HG03520 (cell line): ENCODE measurements at regions not wholly inside any gene's neighbourhood (a gene's known extent, or its start where the extent isn't known, plus 50 kb on each side); places are given as distances from the start of the nearest gene placed in this dataset.
"Not testable (repeated sequence)": the region's sequence is repeated elsewhere in the genome, so short reads cannot be mapped to it uniquely, and the experiment has no call there.

Experiments
- ATAC-seq: cut with Tn5 transposase; IDR thresholded peaks from one replicate; pipeline ENCODE4 v1.9.1; 2021; ENCODE audit warnings: mild to moderate bottlenecking, moderate library complexity; ENCODE audit not compliant: unreplicated experiment

DNA sequence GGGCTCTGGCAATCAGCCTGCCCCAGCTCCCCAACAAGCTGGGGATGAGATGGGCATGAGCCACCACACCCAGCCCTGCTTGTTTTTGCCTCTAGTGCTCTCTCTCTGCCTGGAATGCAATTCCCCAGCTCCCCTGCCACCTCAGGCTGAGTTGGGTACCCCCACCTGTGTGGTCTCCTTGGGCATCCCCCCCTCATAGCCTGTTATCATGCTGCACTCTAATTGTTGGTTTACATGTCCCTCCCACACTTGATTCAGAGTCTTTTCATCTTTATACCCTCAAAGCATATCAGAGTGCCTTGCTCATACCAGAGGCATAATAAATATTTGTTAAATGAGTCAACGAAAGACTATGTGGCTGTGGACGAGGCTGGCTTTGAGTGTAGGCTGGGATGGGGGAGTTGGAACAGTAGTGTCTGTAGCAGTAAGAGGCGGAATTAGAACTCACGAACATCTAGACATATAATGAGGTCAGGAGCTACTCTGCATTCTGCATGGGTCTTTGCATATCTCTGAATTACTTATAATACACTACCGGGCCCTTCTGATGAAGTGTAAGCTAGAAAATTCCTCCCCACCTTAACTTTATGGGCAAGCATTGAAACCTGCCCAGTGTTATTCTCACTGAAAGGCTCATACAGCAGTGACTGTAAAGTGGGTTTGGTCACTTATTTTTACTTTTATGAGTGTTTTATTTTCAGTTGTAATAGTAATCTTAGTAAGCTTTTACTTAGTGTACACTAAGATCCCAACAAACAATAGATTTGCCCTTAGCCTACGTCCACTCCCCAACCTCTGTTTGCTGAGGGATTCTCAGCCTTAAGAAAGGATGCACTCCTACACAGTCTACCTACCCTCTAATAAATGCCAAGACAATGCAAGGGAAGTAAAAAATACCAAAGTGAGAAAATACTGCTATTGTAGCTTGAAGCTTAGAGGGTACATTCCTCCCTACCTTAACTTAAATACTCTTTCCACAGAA is 58.7 kb downstream of the EDN1 start:
- no peak for ATAC-seq

DNA sequence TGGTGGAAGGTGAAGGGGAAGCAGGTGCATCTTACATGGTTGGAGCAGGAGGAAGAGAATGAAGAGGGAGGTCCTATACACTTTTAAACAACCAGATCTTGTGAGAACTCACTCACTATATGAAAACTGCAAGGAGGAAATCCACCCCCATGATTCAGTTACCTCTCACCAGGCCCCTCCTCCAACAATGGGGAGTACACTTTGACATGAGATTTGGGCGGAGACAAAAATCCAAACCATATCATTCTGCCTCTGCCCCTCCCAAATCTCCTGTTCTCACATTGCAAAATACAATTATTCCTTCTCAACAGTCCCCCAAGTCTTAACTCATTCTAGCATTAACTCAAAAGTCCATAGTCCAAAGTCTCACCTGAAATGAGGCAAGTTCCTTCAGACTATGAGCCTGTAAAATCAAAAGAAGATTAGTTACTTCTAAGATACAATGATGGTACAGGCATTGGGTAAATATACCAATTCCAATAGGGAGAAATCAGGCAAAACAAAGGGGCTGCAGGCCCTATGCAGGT is 60.5 kb downstream of the EDN1 start:
- no peak for ATAC-seq

DNA sequence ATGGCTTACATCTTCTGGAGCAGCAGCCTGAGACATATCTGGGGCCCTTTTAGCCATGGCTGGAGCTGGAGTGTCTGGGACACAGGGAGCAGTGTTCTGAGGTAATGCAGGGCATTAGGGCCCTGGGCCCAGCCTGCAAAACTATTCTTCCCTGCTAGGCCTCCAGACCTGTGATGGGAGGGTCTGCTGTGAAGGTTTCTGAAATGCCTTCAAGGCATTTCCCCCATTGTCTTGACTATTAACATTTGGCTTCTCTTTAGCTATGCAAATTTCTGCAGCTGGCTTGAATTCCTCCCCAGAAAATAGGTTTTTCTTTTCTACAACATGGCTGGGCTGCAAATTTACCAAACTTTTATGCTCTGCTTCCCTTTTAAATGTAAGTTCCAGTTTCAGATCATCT is 61.5 kb downstream of the EDN1 start:
- ATAC-seq: no peak

GRCh38 chr6:12353731-12354130 is 63.6 kb downstream of the EDN1 start:
- no peak for ATAC-seq

DNA sequence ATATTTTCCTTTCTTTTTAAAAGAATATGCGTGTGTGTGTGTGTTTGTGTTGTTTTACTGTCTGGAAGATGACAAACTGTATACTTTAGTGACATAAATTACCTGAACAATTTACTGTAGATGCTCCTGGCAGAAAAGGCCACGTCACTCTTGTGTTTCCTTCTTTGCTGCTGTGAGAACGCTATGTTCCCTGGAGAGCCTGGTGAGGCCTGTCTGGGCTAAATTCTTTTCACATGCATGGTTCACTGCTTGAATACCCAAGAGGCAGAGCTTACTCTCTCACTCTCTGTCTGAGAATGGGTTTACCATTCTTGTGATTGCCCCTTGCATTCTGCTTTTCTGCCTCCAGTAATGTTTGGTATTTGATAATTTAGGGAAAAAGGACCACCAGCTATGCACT is 64.3 kb downstream of the EDN1 start:
- no peak for ATAC-seq

GRCh38 chr6:12355354-12355753 is 65.2 kb downstream of the EDN1 start:
- ATAC-seq: no peak

DNA sequence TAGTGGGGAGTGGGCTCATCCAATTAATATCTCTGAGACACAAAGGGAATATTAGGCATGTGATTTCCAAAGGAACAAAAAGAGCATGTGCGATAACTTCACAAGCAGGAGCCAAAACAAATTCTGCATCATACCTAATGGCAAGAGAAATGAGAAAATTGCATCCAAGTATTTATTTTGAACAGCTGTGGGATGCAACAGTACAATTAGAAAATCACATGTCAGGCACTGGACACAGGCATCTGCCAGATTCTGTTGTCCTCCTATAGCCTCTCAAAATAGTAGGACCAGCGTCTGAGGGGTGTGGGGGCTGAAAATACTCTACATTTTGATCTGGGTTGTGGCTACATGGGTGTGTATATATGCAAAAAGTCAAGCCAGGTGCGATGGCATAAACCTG is 66.3 kb downstream of the EDN1 start:
- ATAC-seq: no peak

- ATAC-seq: peak; percentile 86
These were observed 67.1 kb downstream of the EDN1 start for GRCh38 chr6:12356983-12357972.

DNA sequence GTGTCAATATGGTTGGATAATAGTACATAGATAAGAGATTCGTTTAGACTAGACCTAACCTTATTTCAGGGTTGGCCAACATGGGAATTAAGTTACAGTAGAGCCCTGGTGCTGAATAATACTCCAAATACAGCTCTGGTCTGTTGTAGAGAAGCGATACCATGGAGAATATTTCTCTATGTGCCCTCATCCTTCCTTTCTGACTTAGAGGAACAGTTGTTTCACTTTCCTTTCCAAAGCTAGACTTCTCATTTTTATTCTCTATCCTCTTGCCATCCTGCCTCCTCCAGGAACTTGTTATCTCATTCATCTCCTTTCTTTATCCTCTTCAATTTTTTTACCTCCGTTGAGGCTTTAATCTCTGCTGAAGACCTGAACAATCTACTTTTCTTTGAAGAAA is 68.9 kb downstream of the EDN1 start:
- ATAC-seq: no peak

DNA sequence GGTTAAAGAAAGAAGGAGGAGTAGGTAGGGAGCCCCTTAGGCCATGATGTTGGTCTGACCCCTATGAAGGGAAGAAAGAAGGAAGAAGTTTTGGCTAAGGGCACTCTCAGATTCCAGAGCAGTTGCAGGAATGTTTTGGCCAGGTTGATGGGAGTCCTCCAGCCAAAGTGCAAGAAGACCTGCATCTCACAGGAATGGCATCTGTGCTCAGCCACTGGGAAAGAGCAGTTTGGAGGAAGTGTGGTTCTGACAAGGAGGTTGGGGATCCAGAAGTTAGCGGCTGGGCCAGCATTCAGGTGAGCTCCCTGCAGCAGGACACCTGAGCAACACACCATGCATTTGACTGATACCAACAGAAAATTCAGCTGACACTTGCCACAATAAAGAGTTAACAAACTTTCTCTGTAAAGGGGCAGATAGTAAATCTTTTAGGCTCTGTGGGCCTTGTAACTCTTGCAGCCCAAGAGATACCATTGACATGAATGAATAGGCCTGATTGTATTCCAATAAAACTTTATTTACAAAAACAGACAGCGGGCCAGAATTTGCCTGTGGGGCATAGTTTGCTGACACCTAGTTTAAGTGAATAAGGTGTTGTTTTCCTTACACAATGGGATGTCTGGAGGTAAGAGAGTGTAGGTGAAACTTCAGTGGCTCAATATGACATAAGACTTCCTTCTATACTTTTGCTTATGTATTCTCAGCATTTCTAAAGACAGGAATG is 71.0 kb downstream of the EDN1 start:
- no peak for ATAC-seq

- ATAC-seq: not testable (repeated sequence)
These were observed 73.1 kb downstream of the EDN1 start for GRCh38 chr6:12363277-12363650.

DNA sequence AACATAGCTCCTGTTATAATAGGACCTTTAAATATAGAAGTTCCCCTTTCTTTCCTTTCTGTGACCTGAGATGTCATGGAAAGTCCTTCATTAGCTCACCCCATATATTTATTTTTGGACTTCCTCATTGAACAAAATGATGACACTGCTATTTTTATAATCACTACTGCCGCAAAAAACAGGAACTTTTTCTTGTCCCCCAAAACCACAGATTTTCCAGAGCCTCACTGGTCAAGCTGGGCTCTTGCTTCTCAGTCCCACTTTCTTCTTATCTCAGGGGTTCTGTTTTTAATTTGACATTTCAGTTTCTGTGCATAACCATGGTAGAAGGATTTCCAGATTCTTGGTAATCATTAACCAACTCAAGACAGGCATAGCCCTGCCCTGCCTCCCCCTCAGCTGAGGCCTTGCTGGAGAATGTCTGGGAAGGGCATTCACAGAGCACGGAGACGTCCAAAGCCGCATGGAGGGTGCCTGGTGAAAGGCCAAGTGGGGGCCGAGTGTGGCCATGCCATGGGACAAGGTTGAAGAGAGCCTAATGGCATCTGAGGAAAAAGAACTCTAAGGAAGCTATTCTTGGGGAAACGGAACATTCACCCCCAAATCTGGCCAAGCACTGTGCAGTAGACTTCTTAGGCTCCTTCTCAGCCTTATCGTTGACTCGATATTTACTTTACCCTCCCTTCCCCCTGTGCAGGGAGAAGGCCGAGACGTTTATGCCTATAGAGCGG is 73.7 kb downstream of the EDN1 start:
- ATAC-seq: peak; percentile 50

DNA sequence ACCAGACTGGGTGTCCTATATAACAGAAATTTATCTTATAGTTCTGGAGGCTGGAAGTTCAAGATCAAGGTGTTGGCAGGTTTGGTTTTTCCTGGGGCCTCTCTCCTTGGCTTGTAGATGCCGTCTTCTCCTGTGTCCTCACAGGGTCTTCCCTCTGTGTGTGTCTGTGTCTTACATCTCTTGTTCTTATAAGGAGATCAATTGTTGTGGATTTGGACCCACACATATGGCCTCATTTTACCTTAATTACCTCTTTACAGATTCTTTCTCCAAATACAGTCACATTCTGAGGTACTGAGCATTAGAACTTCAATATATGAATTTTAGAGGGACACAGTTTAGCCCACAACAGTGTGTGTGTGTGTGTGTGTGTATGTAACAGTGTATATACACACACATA is 74.5 kb downstream of the EDN1 start:
- no peak for ATAC-seq

GRCh38 chr6:12366731-12367130 is 76.6 kb downstream of the EDN1 start:
- no peak for ATAC-seq

GRCh38 chr6:12367412-12367811 is 77.3 kb downstream of the EDN1 start:
- ATAC-seq: no peak

DNA sequence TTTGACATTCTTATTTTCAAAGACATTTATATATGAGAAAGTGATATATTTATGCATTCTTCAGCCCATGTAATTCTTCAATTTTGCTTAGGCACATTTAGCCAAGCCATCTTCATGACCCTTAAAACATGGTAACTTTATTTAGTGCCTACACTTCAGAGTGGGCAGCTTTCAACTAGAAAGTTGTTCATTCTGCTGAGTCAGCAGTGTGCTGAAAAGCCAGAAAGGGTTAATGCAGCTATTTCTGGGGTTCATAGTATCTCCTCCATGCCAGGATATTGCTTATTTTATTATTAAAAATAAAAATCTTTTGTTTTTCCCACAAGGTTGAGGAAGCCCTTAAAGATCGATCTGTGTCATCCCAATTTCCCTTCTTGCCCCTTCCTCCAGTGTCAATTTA is 79.2 kb downstream of the EDN1 start:
- no peak for ATAC-seq

GRCh38 chr6:12369781-12370262 is 79.7 kb downstream of the EDN1 start:
- ATAC-seq: peak; percentile 65

- no peak for ATAC-seq
These were observed 81.0 kb downstream of the EDN1 start for GRCh38 chr6:12371151-12371550.

DNA sequence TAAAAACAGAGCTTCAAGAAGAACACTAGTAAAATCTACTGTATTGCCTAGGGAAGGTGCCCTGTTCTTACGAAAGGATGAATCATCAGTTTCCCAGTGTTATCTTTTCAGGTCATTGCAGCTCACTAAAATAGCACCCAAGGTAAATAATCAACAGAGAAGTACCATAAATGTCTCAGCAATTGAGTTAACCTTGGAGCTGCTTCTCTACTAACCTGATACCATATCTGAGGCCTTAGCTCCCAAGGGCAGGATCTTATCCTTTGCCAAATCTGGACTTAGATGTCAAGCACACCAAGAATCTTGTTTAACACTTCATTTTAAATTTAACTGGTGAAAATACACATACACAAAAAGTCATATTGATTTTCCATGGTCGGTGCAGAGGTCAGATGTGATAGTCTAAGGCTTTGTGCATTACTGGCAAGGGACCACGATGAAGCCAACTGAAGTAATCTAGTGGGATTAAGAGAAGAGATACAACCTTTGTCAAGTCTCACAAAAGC is 81.5 kb downstream of the EDN1 start:
- ATAC-seq: no peak

DNA sequence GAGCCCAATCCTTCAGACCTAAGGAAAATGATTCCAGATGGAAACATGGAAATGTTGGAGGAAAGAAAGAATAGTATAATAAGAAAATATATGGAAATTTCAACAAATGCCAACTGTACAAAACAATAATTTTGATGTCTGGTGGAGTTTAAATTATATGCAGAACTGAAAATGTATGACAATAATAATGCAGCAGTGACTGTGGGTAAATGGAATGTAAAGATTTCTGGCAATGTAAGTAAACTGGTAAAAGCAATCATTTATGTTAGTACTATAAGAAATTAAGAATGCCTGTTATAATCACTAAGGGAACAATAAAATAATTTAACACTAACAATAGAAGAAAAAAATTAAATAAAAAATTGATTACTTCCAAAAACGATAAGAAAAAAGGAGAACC is 89.0 kb downstream of the EDN1 start:
- no peak for ATAC-seq
